Cerebellar cortex (tissue), 1 donor: ENCODE measurements at regions not wholly inside any gene's neighbourhood (a gene's known extent, or its start where the extent isn't known, plus 50 kb on each side); places are given as distances from the start of the nearest gene placed in this dataset.
"Not testable (repeated sequence)": the region's sequence is repeated elsewhere in the genome, so short reads cannot be mapped to it uniquely, and the experiment has no call there.

Source experiments
- DNase-seq: peaks from one replicate; pipeline ENCODE4 v3.0.0-alpha.2; 2015; ENCODE audit warnings: low spot score

DNA sequence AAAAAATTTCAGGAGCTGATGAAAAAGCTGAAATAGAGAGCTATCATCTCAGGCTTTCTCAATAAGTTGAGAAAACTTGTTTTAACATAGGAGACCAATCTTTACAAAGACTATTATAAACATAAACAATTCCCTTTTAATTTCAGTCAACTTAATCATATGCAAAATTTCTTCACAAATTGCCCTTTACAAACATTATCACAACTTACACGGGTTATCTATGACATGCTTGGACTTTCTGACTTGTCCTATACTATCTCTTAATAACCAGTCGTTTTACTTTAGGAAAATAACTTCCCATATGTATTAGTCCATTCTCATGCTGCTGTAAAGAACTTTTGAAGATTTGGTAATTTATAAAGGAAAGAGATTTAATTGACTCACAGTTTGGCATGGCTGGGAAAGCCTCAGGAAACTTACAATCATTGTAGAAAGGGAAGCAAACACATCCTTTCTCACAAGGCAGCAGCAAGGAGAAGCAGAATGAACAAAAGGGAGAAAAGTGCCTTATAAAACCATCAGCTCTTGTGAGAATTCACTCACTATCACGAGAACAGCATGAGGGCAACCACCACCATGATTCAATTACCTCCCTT, 1583.7 kb upstream of the CELF4 start:
- no peak for DNase-seq

DNA sequence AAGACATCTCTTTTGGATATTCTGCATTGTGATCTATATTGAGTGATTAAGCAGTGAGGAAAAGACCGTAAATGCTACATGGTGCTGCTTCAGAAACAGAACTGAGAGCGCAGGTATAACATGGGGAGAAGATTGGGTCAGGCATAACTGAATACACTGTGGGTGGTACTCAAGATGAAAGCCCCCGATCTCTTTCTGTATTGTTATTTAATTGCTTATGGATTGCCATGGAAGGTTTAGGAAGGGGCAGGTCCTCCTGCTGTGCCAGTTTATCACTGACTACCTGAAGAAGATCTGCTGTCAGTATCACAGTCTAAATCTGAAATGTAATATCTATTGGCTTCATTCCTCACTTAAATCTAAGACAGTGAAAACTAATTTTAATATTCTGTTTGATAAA, 1568.7 kb upstream of the CELF4 start:
- DNase-seq: no peak

DNA sequence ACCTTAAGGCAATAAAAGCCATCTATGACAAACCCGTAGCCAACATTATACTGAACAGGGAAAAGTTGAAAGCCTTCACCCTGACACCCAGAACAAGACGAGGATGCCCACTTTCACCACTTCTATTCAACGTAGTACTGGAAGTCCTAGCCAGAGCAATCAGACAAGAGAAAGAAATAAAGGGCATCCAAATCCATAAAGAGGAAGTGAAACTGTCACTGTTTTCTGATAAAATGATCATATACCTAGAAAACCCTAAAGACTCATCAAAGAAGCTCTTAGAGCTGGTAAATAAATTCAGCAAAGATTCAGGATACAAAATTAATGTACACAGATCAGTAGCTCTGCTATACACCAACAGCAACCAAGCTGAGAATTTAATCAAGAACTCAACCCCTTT, 1561.9 kb upstream of the CELF4 start:
- DNase-seq: not testable (repeated sequence)

DNA sequence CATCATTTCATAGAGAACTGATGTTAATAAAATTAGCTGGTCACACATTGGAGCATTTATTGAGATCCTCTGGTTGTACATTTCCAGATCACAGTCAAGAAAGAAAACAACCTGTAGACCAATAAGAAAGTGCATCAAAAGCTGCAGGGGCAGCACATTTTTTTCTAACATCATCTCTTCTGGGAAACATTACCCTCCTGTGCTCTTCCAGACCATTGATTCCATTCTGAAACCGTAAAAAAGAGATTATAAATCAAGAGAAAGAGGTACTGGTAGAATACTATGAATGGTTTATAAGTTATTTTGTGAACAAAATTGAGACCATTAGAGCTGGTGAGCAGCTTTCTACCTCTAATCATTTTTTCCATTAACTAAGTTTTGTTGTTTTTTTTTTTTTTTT, 1548.2 kb upstream of the CELF4 start:
- no peak for DNase-seq

DNA sequence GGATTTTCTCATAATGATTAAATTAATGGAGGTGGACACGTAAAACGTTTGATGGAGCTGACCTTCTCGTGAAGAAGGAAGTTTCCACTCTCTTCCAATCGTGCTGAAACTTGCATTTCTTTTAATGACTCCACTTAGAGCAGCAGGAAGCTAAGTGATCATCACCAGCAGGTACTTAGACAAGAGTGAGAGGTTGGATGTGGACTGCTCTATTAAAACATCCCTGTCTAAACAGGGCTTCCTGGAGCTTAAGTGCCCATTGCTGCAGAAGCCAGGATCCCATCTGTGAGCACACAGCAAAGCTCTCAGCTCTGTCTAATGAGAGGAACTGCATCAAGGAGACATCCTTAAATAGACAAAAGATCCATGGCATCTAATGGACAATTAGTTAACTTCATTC, 1539.5 kb upstream of the CELF4 start:
- no peak for DNase-seq

DNA sequence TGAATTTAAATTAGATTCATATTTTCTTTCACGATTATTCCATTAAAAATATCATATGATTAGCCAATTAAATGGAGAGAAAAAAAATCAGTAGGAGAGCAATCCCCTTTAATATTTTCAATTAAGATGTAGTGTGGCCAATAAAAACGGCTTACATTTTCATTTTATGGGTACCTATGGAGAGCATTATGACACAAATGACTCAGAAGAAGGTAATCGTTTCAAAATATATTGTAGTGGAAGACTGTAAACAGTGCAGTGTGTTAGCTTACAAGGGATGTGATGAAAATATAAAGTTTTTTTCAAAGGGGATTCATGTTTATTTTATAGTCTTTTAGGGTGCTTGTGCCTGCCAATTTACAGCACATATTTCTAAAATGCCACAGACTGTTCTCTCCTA, 1507.4 kb upstream of the CELF4 start:
- DNase-seq: no peak

DNA sequence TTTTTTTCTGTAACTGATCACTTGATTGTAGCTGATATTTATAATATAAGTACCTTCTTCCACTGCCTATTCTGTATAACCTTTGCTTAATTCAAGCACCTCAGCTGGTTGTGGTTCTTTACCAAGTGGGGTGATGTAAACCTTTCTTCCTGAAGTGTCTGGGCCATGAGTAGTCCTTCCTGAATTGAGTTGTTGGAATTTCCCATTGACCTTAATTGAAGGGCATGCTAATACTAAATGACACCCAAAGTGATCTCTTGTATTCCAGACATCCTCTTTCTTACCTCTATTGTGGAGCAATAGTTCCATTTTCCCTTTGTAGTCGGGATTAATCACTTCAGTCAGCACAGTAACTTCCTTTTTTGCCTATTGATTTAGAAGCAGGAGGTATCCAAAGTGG, 1496.8 kb upstream of the CELF4 start:
- DNase-seq: no peak

DNA sequence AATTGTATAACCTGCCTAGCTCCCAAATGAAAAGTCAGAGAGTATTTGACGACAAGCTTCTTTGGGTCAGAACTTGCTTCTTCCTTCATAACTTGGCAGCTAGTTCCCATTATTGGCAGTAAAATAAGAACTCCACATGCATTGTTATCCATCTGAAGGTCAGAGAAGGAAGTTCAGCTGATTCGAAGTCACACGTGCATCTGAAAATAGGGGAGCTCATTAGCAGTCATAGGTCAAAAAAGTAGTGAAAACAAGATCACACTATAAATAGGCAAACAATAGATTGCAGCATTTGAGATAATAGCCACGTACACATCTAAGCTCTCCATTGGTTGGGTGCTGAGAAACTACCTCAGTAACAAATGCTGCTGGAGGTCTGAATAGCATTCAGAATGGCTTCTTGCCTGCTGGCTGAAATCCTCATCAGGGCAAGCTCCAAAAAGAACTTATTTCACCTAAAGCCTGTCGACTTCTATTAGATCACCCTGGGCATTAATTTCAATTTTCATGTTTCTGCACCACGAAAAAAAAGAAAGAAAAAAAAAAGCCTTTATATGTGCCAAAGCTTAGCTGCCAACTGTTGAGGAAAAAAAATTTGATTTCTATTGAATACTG, 1492.9 kb upstream of the CELF4 start:
- peak; percentile 68 for DNase-seq

DNA sequence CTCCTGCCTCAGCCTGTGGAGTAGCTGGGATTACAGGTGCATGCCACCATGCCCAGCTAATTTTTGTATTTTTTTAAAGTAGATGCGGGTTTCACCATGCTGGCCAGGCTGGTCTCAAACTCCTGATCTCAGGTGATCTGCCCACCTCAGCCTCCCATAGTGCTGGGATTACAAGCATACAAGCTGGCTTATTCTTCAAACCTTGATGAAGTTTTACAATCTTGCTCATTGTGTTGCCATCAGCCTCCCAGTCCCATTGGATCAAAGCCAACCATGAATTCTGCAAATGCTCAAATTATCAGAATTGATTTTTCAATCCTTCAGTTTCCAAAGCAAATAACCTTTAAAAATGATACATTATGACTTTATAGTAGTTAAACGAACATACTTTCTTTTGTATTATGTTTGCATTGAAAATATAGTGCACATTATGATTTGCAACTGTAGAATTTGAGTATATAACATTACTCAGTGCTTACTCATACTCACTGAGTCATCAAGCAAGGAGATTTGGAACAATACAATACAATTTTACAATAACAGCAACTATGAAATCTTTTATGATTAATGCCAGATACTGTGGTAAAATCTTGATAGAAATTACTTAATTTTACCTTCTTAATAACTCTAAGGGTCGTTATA, 1491.9 kb upstream of the CELF4 start:
- no peak for DNase-seq

DNA sequence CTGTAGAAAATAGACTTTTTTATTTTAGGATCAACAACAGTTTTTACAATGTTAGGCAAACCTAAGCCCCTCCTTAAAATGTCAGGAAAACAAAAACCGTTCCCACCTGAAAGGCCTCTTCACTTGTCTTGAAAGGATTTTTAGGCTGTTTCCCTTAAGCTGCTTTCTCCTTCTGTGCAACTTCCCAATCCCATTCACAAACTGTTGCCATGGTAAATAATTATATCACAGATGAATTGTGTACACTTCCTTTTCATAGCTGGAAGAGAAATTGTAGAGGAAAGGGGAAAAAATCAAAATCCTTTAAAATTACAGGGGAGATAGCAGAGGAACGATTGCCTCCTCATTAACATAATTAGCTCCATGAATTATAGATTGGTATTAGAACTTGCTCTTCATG, 1488.0 kb upstream of the CELF4 start:
- DNase-seq: no peak

DNA sequence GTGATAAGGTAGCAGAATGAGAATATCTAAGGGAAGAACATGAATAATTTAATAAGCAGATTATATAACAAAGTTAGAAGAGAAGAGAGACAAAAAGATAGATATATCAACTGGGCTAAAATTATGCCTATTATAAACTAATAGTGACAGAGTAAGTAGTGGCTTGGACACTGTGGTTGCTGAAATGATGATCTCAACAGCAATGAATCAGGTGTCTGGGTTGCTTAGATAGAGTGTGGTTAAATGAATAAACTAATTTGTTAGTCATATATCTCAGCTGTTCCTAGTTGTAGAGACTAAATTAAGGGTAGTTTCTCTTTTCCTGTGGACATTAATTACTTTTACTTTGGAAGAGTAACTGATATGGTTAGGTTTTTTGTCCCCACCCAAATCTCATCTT, 1485.4 kb upstream of the CELF4 start:
- DNase-seq: no peak

DNA sequence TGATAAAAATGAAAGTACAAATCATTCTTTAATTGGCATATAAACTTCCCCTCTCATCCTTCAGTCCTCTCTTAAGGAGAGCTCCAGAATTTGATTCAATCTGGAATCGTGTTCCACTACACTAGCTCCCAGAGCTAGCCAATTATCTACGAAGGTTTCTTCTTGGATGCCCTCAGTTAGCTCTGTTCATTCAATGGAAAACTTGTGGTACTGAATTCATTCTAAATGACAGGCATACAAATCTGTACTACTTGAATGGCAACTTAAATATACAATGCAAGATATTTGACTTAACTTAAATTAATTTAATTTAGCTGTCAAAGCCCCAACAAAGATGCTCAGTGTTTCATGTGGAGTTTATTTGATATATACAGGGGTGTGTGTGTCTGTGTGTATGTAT, 1474.2 kb upstream of the CELF4 start:
- DNase-seq: no peak

DNA sequence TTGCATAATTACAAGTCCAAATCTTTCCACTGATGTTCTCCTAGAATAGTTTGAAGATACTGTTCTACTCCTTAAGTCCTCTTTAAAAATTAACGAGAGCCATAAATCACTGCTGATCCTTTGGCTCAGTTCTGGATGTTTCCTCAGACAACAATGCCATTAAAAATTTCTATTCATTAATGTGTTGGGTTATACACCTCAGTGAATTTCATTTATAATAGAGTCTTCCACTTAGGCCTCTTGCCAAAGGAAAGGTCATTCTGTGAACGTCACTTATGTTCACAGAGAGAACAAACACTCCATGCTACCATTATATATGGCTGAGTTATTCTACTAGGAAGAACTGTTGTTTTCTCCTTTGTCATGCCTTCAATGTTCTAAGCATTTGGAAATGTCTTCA, 1472.3 kb upstream of the CELF4 start:
- DNase-seq: no peak

DNA sequence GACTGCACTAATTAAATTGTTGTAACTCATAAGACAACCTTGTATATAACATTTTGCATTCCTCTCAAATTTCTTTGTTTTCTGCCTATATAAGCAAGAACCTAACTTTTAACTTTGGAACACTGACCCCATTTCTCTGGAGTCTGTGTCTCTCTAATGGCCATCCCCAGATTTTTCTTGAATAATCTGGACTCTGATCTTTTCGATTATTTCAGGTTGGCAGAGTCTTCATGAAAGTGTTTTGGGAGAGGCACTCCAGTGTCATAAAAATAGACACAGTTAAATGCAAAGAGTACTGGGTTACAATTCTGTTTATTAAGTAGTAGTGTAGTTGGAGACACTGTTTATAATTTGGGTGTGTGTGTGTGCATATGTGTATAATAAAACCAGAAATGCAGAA, 1467.7 kb upstream of the CELF4 start:
- DNase-seq: no peak

DNA sequence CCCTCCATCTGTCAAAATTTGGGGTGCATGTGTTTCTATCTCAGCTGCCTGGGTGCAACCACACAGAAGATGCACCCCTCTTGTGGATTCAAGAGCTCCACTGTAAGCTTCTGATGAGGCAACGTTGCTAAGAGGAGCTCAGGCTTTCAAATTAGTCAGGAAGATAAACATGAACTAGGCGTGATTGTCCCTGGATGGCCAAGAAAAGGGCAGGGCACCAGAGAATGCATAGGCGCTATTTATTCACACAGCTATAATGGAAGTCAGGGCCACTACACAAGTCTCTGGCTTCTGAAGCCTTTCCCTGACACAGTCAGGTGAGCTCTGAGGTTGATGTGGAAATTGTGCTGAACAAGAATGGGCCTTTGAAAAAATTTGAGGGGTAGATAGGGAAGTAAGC, 1466.0 kb upstream of the CELF4 start:
- no peak for DNase-seq

DNA sequence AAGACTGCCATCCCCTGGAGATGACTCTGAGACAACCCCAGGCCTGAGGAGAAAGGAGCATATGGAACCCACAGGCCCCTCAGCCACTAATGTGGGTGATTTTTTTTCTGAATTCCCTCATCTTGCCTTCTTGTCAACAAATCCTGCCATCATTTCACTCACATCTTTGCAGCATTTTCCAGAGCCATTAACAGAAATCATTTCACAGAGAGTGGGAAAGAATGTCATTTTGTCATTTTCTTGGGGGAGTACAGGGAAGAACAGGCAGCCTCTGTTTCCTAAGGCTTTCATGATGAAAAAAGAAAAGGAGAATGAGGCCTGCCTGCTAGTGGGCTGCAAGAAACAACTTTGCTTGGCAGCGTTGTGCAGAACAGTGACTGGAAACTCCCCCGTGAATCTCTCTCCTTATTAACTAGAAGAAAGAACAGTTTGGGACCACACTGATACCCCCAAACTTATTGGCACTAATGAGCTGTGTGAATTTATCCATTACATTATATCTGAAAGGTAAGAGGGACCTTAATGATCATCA, 1464.6 kb upstream of the CELF4 start:
- DNase-seq: no peak

DNA sequence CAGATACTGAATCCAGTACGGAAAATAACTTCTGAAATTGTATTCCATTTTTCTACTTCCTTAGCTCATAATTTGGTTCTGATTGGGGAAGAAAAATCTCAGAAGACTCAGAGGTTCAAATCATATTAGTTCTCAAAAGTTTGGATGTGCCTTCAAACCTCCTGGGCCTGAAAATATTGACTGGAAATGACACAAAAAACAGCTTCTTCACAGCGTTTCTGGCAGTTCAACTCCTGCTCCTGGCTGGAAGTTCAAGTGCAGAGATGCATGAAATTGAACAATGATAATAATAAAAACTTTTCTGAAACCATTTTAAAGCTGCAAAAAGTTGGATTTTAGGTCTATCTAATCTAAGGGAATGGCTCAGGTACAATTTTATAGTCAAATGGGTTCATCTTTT, 1459.9 kb upstream of the CELF4 start:
- DNase-seq: no peak

DNA sequence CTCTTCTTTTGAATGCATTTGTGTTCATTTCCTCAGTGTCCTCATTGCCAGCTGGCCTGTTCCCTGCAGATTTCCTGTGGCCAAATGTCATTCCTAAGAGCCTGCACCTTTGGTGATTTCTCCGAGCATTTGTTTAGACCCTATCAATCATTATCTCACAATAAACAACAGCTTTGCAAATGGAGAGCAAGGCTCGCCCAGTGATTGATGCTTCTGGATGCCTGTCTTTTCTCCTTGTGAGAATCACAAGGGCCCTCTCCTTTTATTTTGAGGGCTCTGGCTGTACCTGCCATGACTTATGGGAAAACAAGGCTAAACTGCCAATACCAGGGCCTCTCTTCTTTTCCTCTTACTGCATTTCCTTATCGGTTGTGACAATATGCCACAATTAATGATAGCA, 1454.4 kb upstream of the CELF4 start:
- no peak for DNase-seq

DNA sequence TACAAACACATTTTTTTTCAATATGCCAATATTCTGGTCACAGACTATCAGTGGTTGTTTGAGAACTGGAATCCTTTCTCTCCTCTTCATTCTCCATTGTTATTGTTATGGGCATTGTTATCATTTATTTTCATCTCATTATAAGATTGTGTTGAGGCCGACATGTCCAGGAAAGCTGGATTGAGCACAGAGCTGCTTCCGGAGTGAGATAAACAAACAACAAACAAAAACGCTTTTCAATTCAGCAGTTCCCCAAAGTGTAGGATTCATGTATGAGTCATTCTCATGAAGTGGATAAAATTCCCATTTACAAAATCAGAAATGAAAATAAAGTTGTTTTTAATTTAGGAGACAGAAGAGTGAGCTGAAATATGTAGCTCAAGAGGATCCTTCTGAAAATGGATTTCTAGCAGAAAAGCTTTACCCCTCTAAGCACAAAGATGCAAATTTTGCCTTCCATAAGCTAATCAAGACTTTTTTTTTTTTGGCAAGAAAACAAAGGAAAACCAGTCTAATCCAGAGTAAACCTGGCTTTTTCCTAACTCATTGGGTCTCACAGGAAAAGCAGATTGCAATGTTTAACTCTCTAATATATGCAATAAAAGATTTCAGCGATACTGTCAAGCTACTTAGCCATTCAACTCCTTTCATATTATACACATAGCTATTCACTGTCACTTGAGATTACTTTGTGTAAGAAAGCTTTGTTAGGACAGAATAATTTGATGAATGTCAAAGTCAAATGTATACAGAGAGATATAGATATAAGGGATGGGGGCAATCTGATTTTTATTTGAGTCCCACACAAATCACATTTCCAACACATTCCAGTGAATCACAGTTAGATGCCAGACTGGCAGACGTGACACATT, 1441.7 kb upstream of the CELF4 start:
- no peak for DNase-seq

DNA sequence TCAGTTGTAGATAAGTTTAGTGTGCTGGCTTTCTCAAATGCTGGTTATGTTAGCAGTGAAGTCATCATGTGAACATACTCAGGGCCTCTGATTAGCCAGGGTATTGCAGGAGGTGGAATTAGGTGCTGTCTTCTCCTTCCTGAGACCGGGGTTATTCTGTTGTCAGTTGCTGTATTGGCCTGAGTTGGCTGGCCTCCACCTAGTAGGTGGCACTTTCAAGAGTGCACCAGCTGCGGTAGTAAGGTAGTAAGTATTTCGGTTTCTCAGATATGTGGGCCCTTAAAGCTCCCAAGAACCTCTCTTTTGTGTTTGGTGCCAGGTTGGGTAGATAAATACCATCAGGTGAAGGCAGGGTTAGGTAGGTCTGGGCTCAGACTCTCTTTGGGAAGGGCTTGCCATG, 1430.5 kb upstream of the CELF4 start:
- no peak for DNase-seq

DNA sequence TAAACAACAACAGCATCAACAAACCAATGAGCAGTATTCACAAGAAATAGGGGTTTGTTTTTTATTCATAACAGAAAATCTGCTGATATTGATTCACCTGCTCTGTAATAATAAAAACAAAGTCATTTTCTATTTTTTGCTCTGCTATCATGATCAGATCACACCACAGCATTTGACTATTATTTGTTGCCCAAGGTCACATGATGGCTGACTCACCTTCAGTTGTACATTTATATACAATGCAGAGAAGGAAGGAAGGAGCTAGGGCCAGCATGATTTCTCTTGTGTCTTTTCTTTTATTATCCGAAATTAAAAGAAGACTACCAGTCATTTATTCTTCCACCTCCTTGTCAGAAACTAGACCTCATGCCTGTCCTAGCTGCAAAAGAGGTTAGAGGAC, 1427.7 kb upstream of the CELF4 start:
- DNase-seq: no peak

DNA sequence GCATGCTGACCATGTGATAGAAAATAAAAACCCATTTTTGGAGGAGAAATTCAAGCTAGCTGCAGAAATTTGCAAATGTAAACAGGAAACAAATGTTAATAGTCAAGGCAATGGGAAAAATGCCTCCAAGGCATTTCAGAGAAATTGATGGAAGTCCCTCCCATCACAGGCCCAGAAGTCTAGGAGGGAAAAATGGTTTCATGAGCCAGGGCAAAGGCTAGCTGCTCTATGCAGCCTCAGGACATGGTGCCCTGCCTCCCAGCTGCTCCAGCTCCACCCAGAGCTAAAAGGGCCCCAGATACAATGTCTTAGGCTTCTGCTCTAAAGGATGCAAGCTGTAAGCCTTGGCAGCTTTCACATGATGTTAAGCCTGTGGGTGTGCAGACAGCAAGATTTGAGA, 1419.4 kb upstream of the CELF4 start:
- DNase-seq: no peak

DNA sequence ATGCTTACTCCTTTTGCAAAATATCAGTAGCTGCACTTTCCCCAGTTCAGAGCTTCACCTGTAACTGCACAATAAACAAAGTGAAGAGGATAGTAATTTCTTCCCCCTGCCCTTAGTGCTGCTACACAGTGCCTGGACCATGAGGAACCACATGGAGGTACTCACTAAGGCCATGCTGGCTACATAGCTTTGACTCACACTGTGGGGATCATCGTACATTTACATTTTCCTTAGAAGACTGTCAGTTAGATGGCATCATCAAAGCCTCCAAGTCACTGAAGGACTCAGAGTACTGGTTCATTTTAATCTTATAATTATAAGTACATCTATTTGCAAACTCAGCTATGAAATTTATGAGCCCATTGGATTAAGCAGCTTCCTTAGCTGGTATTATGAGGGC, 1416.5 kb upstream of the CELF4 start:
- no peak for DNase-seq
